Stimulated activated CD8-positive, alpha-beta memory T cell treated with anti-CD3 and anti-CD28 coated beads, Interleukin-15, amount 100 ng/mL, for 48 hours (primary cell): ENCODE measurements at regions not wholly inside any gene's neighbourhood (a gene's known extent, or its start where the extent isn't known, plus 50 kb on each side); places are given as distances from the start of the nearest gene placed in this dataset.

Experiments used
- DNase-seq, 2 donors: peaks; one replicate each; pipeline ENCODE4 v3.0.0-alpha.2; 2020; ENCODE audit warnings: low read depth in 2 of 2

- no peak for DNase-seq
Observed at GRCh38 chr21:29228306-29228705, 70.4 kb upstream of the BACH1 start.

DNA sequence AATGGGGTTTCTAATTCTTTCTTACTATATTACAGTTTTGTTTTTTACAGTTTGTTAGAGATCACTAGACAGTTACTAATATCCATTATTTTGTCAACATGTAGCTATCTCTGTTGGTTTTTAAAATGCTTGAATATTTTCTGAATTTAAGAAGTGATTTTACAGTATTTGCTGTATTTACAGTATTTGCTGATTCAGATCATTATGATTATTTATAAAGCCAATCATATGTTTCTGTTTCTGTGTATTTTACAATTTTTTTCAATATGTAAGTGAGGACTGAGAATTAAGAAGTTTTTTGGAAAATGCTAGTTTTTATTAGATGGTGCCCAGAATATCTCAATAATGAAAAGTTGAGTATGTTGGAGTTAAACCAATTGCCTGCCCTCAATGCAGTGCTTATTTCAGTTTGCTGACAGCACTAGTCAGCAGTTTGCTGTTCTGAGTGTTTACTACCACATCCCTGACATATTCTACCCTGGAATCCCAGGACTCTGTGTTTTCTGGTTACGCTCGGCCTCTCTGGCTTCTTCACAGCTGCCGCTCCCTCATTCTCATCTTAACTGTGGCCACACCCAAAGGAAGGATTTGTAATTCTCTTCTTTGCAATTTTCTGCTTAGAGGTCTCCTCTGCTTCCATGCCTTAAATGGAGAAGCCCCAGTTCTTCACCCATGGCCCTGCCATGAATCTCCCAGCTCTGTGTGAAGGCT is 68.0 kb upstream of the BACH1 start:
- DNase-seq, result no peak

GRCh38 chr21:29231756-29232529 is 66.8 kb upstream of the BACH1 start:
- no peak for DNase-seq

GRCh38 chr21:29232530-29233255 is 66.0 kb upstream of the BACH1 start:
- no peak for DNase-seq

- no peak for DNase-seq
Observed at GRCh38 chr21:29233256-29233546, 65.5 kb upstream of the BACH1 start.

GRCh38 chr21:29233611-29234540 is 64.8 kb upstream of the BACH1 start:
- no peak for DNase-seq

GRCh38 chr21:29235714-29236197 is 63.0 kb upstream of the BACH1 start:
- DNase-seq, result no peak

DNA sequence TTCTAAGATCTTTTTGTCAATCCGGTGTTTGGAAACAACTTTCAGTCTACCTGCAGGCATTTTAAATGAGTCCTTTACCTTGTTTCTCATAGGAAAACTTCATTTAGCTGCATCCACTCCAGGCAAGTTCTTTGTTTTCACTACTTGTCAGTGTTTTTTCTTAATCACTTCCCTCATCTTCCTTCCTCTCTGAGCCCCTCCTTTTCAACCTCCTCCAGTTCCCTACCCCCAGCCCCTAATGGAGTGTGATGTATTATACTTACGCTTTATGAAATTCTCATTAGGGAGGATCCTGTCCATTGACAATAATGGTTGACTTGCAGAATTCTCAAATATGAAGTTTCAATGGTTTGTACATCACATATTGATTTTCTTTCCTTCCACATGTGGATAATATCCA is 62.5 kb upstream of the BACH1 start:
- no peak for DNase-seq

DNA sequence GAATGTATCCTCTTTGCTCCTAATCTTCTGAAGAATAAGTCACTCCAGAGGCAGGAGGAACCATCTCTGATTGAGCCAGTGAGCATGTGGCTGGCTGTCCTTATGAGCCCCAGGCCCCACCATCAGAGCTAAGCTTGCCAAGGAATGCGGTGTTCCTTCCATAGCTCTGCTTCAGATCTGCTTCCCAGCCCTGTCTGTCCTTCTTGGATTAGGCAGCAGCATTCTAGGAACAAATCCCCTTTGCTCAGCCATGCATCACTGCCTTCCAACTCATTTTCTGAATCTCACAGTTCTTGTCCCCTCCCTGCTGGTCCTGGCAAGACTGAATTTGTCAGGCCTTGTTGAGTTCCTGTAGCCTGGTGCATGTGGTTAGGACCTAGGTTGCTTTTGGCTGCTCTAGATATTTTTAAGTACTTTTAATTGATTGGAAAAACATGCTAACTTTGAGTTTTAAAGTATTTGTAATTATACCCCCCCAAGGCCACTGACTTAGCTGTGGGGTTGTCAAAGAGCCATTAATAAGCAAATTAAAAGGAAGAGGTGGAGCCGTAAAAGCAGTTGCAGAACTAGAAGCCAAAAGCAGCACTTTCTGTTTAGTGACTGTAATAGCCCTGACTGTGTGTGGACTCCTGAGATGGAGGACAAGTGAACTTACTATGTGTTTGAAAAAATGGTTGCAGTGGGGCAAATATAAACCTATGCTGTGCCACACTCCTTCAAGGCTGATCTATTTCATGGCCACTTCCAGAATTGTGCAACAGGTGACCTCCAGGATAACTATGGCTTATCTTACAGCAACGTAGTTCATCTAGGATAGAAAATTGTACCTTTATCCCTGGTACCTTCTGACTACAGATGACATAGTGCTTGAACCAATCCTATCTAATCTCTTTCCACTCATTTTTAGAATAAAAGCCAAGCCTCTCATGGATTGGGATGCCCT is 61.3 kb upstream of the BACH1 start:
- DNase-seq, result no peak

- DNase-seq, result no peak
Observed at GRCh38 chr21:29238053-29238966, 60.4 kb upstream of the BACH1 start.

GRCh38 chr21:29238967-29239290 is 59.8 kb upstream of the BACH1 start:
- DNase-seq, result no peak

- no peak for DNase-seq
Observed at GRCh38 chr21:29240136-29240535, 58.6 kb upstream of the BACH1 start.

DNA sequence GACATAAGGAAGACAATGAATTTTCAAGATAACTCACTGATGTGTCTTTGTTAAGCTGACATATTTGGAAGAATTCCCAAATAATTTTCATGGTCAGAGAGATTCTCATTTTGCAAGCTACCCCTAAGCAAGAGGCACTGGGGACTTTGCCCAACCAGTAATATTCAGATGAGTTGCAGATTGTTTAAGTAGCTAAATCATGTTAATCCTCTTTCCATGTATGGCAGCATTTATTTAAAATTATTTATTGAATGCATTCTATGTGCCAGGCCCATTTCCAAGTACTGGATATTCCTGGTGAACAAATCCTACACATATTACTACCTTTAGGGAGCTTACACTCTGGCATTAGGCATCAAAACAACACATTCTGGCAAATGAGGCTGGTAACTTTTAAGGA is 56.5 kb upstream of the BACH1 start:
- DNase-seq, result no peak

DNA sequence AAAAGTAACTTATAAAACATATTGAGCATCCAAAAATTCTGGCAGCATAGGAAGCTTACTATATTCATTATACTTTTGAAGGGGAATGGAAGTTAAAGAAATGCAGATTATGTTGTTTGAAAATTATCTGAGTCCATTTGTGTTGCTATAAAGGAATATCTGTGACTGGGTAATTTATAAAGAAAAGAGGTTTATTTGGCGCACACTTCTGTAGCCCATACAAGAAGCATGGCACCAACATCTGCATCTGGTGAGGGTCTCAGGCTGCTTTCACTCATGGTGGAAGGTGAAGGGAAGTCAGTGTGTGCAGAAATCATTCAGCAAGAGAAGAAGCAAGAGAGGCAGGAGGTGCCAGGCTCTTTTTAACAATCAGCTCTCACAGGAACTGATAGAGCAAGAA is 55.5 kb upstream of the BACH1 start:
- no peak for DNase-seq

DNA sequence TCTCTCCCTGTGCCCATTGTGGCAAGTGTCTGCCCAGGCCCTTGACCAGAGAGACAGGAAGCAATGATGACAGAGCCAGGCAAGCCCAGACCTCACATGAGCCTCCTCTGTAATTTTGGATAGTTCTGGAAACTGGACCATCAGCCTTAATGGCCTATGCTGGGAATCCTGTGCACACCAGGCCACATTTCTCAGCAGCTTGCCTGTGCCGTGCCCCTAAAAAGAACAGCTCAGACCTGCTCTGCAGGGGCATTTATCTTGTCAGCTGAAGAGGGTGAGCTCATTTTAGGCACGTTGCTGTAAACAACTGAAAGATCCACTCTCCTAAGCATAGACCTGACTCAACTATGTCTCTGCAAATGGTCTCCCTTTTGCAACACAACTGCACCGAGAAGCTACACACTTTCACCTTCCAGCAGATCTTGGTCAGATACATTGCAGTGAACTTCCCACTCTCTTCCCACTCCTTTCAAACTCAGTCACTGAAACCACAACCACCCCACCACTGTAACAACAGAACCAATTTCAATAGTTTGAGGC is 53.5 kb upstream of the BACH1 start:
- peak in 1 of 2 donors; percentile 21 for DNase-seq

DNA sequence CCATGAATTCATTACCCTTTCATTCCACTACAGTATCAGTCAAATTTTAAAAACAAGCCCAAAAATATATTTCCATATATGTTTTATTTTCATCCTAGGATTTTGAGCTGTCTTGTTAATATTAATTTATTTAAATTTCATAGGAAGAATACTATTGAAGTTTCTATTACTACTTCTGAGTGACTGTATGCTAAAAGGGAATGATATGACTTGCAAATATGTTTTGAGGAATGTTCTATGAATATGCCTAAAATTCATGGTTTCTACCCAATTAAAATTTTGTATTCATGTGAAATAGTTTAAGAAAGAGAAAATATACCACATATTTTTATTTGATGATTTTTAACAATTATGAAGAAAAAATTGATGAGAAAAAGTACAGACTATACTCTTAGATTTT is 52.9 kb upstream of the BACH1 start:
- no peak for DNase-seq

- DNase-seq, result no peak
Observed at GRCh38 chr21:29246614-29247013, 52.1 kb upstream of the BACH1 start.

GRCh38 chr21:29248124-29248523 is 50.6 kb upstream of the BACH1 start:
- DNase-seq, result no peak
